Ovary (tissue), 3 donors: ENCODE measurements at regions not wholly inside any gene's neighbourhood (a gene's known extent, or its start where the extent isn't known, plus 50 kb on each side); places are given as distances from the start of the nearest gene placed in this dataset.

Experiments
- CTCF ChIP-seq, 3 donors: fragments of 450-650 bp in 2 of 3; fragments of 200-600 bp in 1 of 3; IDR thresholded peaks; one replicate each; pipeline versions ENCODE4 v1.5.1 to v1.8.0; 2016 to 2022; ENCODE audit warnings: antibody characterized with exemption in 3 of 3, mild to moderate bottlenecking in 1 of 3
- EP300 ChIP-seq: sonication (generic); formaldehyde crosslinking; IDR thresholded peaks from one replicate; pipeline ENCODE4 v1.6.1; 2017; ENCODE audit warnings: antibody characterized with exemption
- POLR2A ChIP-seq: fragments of 450-650 bp; IDR thresholded peaks from one replicate; pipeline ENCODE4 v1.6.1; 2017; ENCODE audit warnings: antibody characterized with exemption, mild to moderate bottlenecking, moderate library complexity
- donor health status: DM: no; HTN: no; CAD: no.

- TF ChIP-seq CTCF (IDR thresholded peaks at IDR 0.05), result no peak
- TF ChIP-seq EP300, result no peak
- no peak for TF ChIP-seq POLR2A
Observed at GRCh38 chr3:144866476-144866875, 894.9 kb downstream of the DIPK2A start.
